GM13976 (cell line): ENCODE measurements at regions not wholly inside any gene's neighbourhood (a gene's known extent, or its start where the extent isn't known, plus 50 kb on each side); places are given as distances from the start of the nearest gene placed in this dataset.

Experiments used
- DNase-seq: peaks from one replicate; pipeline ENCODE4 v3.0.0; 2012; ENCODE audit warnings: low spot score
- CTCF ChIP-seq: IDR thresholded peaks from 2 replicates; pipeline ENCODE4 v1.5.1; 2012; ENCODE audit warnings: borderline replicate concordance, mild to moderate bottlenecking; ENCODE audit not compliant: insufficient read depth; ENCODE audit errors: extremely low read depth, missing control alignments, control extremely low read depth
- in situ Hi-C: fragments of 300-500 bp; cut with MboI; formaldehyde crosslinking; loops from one replicate; pipeline ENCODE4 v1.12.0; 2022; ENCODE audit warnings: low sequenced_read_pairs, mixed read lengths, inconsistent platforms; ENCODE audit not compliant: unreplicated experiment

DNA sequence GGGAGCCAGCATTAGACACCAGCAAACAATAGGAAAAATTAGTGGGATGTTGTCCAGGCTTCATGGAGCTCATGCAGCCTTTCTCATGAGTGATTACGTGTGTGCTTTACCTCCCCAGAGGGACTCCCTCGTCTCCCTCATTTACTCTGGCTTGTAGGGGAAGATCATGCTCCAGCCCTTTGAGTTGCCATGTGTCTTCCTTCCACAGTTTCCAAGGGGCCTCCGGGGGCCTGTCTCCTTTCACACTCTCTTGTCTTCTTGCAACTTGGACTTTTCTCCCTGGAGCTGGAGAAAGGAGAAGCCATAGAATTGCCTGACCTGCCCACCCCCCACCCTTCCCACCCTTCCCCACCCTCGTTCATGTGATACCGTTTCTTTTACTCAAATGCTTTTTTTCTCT lies 98.7 kb downstream of the FAM43A start:
- DNase-seq: no peak
- in situ Hi-C loops: no loop called here
- no peak for TF ChIP-seq CTCF

DNA sequence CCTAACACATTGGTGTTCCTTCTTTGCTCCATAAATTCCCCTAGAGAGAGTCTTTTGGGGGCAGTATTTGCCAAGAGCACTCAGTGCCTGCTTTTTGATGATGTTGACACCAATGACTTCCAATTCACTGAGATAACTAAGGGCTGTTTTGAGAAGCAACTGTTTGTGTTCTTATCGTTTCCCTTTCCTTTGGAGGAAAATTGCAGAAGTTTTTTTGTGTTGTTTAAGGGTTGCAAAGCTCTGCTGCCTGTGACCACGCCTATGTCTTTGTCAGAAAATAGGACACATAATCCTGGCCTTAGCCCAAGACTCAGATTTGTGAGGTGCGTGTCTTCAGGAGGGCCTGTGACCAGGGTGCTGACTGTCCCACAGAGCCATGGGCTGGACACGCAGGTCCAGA lies 99.6 kb downstream of the FAM43A start:
- no peak for DNase-seq
- TF ChIP-seq CTCF: no peak
- in situ Hi-C loops: no loop called here

DNA sequence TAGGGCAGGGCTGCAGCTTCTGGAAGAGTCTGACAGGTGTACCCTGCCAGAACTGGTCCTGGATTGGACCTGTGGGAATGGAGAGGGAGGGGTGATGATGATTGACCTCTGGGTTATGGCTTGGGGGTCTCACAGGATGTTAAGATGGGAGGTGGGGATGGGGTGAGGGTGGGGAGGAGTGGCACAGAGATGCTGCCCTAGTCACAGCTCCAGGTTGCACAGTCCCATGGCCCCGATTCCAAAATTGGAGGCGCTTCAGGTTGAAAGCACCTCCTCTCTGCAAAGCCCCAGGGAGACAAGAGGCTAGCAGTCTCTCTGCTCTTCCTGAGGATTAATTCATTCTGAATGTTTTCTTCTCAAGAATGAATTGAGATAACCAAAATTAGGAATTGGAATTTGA lies 101.4 kb downstream of the FAM43A start:
- no peak for DNase-seq
- TF ChIP-seq CTCF: no peak
- in situ Hi-C loops: no loop called here

- DNase-seq: no peak
- in situ Hi-C loops: no loop called here
- TF ChIP-seq CTCF: no peak
Measured at GRCh38 chr3:194787650-194788049, 102.0 kb downstream of the FAM43A start.

DNA sequence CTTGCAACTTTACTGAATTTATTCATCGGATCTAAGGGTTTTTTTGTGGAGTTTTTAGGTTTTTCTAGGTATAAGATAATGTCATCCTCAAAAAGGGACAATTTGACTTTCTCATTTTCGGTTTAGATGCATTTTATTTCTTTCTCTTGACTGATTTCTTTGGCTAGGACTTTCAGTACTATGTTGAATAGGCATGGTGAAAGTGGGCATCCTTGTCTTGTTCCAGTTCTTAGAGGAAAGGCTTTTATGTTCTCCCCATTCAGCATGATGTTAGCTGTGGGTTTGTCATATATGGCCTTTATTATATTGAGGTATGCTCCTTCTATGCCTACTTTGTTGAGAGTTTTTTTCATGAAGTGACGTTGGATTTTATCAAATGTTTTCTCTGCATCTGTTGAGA lies 106.7 kb downstream of the FAM43A start:
- TF ChIP-seq CTCF: no peak
- in situ Hi-C loops: no loop called here
- DNase-seq: no peak

- no peak for DNase-seq
- in situ Hi-C loops: no loop called here
- no peak for TF ChIP-seq CTCF
Measured at GRCh38 chr3:194797555-194798250, 112.0 kb downstream of the FAM43A start.

DNA sequence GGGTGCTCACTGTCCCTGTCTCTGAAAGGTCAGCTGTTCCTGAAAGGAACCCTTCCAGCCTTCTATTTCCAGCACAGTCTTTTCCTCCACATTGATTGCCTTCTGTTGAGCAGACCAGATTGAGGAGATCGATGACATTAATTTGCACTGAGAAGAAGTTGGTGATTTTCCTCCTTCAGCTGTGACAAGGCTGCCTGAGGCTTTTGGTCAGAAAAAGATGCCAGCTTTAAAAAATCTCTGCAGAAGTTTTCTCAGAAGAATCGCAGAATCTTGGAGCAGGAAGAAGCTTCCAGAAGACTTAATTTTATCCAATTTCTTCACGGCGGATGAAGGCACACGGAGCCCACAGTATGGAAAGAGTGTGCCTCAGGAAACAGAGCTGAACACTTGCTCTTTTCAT lies 112.8 kb downstream of the FAM43A start:
- in situ Hi-C loops: no loop called here
- no peak for TF ChIP-seq CTCF
- no peak for DNase-seq
